ENCODE measurements at regions not wholly inside any gene's neighbourhood (a gene's known extent, or its start where the extent isn't known, plus 50 kb on each side); places are given as distances from the start of the nearest gene placed in this dataset.

GRCh38 chr4:148757171-148757570 lies 315.0 kb upstream of the NR3C2 start:
- H3K4me1 ChIP-seq (ENCODE audit: control insufficient read depth, insufficient read depth, low read length): no peaks in the 10 kb centered on the region
- H3K4me3 ChIP-seq (ENCODE audit: low read depth, low read length): no peak overlapping the region
- POLR2A ChIA-PET: no interaction called here
- no peaks in the 10 kb centered on the region for H3K36me3 ChIP-seq (ENCODE audit: control insufficient read depth in 2 of 2, insufficient read depth in 1 of 2, low read length in 2 of 2)
- no peaks in the 10 kb centered on the region; the same call in 1 of the 2 replicates for H3K9me3 ChIP-seq (ENCODE audit: control insufficient read depth, insufficient read depth, low read depth, low read length)
- no peak overlapping the region for H3K27ac ChIP-seq (ENCODE audit: extremely low read depth, low read depth, low read length)
- TF ChIP-seq ZNF366 (tag by site-specific recombination; conservative IDR thresholded peaks at IDR 0.05) (no peak), ZNF830 (tag by site-specific recombination; IDR thresholded peaks at IDR 0.05; ENCODE audit: low read depth) (no peak), ZNF391 (tag by site-specific recombination; IDR thresholded peaks at IDR 0.05; ENCODE audit: borderline replicate concordance, low read depth) (no peak), ZNF513 (tag by site-specific recombination; IDR thresholded peaks at IDR 0.05) (no peak), MZF1 (tag by site-specific recombination; IDR thresholded peaks at IDR 0.05; ENCODE audit: borderline replicate concordance) (no peak), ZNF341 (tag by site-specific recombination; IDR thresholded peaks at IDR 0.05; ENCODE audit: low read depth) (no peak), ZBTB44 (tag by site-specific recombination; IDR thresholded peaks at IDR 0.05) (no peak), ZSCAN4 (tag by site-specific recombination; IDR thresholded peaks at IDR 0.05) (no peak), OSR2 (tag by site-specific recombination; IDR thresholded peaks at IDR 0.05) (no peak), BCL6B (tag by site-specific recombination; IDR thresholded peaks at IDR 0.05) (no peak), KLF10 (tag by site-specific recombination; IDR thresholded peaks at IDR 0.05) (no peak), ZNF621 (tag by site-specific recombination; IDR thresholded peaks at IDR 0.05) (no peak), ZNF10 (tag by site-specific recombination; IDR thresholded peaks at IDR 0.05) (no peak), ZSCAN18 (tag by site-specific recombination; IDR thresholded peaks at IDR 0.05) (no peak), PRDM6 (tag by site-specific recombination; IDR thresholded peaks at IDR 0.05) (no peak), TRIM28 (IDR thresholded peaks at IDR 0.05; ENCODE audit: borderline replicate concordance, low read length) (no peak), PRDM10 (tag by site-specific recombination; IDR thresholded peaks at IDR 0.05) (no peak), ZFHX2 (tag by site-specific recombination; conservative IDR thresholded peaks at IDR 0.05) (no peak)
- CTCF ChIA-PET: no interaction called here
